ENCODE measurements at regions not wholly inside any gene's neighbourhood (a gene's known extent, or its start where the extent isn't known, plus 50 kb on each side); places are given as distances from the start of the nearest gene placed in this dataset.

- no peak overlapping the region for H3K4me2 ChIP-seq
- 1% methylated on average over 2 of the region's 2 CpGs for WGBS (ENCODE audit: missing lambda C conversion rate)
- ChIA-PET CTCF (no interaction called here), POLR2A (no interaction called here)
- H3K9me3 ChIP-seq = peaks cover 7% of the 10 kb centered on the region; the same call in 1 of the 3 replicates
- no peak for DNase-seq (ENCODE audit: low read depth in 1 of 2, low spot score in 1 of 2)
- no peak for FAIRE-seq
- TF ChIP-seq SREBF2 (IDR thresholded peaks at IDR 0.05) = no peak
- TF ChIP-seq, protein P1, sequence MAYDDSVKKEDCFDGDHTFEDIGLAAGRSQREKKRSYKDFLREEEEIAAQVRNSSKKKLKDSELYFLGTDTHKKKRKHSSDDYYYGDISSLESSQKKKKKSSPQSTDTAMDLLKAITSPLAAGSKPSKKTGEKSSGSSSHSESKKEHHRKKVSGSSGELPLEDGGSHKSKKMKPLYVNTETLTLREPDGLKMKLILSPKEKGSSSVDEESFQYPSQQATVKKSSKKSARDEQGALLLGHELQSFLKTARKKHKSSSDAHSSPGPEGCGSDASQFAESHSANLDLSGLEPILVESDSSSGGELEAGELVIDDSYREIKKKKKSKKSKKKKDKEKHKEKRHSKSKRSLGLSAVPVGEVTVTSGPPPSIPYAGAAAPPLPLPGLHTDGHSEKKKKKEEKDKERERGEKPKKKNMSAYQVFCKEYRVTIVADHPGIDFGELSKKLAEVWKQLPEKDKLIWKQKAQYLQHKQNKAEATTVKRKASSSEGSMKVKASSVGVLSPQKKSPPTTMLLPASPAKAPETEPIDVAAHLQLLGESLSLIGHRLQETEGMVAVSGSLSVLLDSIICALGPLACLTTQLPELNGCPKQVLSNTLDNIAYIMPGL (CRISPR knock-in tag; IDR thresholded peaks at IDR 0.05; ENCODE audit: borderline replicate concordance) = no peak
- TF ChIP-seq ZNF302 (CRISPR knock-in tag; IDR thresholded peaks at IDR 0.05) = no peak
- no peak for TF ChIP-seq RFX5 (IDR thresholded peaks at IDR 0.05)
- TF ChIP-seq MAZ (IDR thresholded peaks at IDR 0.05; ENCODE audit: borderline replicate concordance, low read depth, low read length) = no peak
- no peak for TF ChIP-seq CHD4 (IDR thresholded peaks at IDR 0.05; ENCODE audit: borderline replicate concordance)
- no peak for TF ChIP-seq KDM1A (IDR thresholded peaks at IDR 0.05; ENCODE audit: low read depth)
- TF ChIP-seq, protein P2, sequence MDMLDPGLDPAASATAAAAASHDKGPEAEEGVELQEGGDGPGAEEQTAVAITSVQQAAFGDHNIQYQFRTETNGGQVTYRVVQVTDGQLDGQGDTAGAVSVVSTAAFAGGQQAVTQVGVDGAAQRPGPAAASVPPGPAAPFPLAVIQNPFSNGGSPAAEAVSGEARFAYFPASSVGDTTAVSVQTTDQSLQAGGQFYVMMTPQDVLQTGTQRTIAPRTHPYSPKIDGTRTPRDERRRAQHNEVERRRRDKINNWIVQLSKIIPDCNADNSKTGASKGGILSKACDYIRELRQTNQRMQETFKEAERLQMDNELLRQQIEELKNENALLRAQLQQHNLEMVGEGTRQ (IDR thresholded peaks at IDR 0.05) = no peak
- TF ChIP-seq NR3C1 (IDR thresholded peaks at IDR 0.05) = no peak
- no peak for TF ChIP-seq EP300 (IDR thresholded peaks at IDR 0.05)
- TF ChIP-seq ZC3H11A (IDR thresholded peaks at IDR 0.05) = no peak
- H3K4me1 ChIP-seq = no peaks in the 10 kb centered on the region
- no peak overlapping the region for H3K4me3 ChIP-seq
- no peak overlapping the region for H3K27ac ChIP-seq
- no peak for ATAC-seq
These were observed 1191.0 kb upstream of the LRRTM1 start for GRCh38 chr2:81495556-81495955.

DNA sequence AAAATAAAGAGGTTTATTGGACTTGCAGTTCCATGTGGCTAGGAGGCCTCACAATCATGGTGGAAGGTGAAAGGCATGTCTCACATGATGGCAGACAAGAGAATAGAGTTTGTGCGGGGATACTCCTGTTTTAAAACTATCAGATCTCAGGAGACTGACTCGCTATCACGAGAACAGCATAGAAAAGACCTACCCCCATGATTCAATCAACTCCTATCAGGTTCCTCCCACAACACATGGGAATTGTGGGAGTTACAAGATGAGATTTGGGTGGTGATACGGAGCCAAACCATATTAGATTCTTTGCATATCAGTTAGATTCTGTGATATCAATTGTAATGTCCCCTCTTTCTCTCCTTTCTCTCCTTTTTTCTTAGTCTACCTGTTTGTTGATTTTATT is 1178.7 kb upstream of the LRRTM1 start:
- Histone ChIP-seq H3K9me3 (peaks cover 12% of the 10 kb centered on the region; the same call in 1 of the 3 replicates), H3K4me3 (no peak overlapping the region), H3K4me2 (no peak overlapping the region), H3K27ac (no peak overlapping the region), H3K4me1 (no peaks in the 10 kb centered on the region)
- CTCF ChIA-PET = no interaction called here
- DNase-seq (ENCODE audit: low read depth in 1 of 2, low spot score in 1 of 2) (no peak), FAIRE-seq (no peak), ATAC-seq (no peak)
- under 1% methylated on average over 4 of the region's 4 CpGs for WGBS (ENCODE audit: missing lambda C conversion rate)
- POLR2A ChIA-PET = no interaction called here
- TF ChIP-seq BHLHE40 (IDR thresholded peaks at IDR 0.05; ENCODE audit: low read depth, low read length) (no peak), ZC3H11A (IDR thresholded peaks at IDR 0.05) (no peak), MAX (IDR thresholded peaks at IDR 0.05) (no peak), EHF (CRISPR knock-in tag; IDR thresholded peaks at IDR 0.05) (no peak), FOSB (CRISPR knock-in tag; IDR thresholded peaks at IDR 0.05) (no peak), EHMT2 (IDR thresholded peaks at IDR 0.05; ENCODE audit: low read depth) (no peak), JUNB (IDR thresholded peaks at IDR 0.05) (no peak), REST (IDR thresholded peaks at IDR 0.05) (no peak), RARB (CRISPR knock-in tag; IDR thresholded peaks at IDR 0.05) (no peak), HOXB13 (CRISPR knock-in tag; IDR thresholded peaks at IDR 0.05; ENCODE audit: low read depth) (no peak), MAFK (IDR thresholded peaks at IDR 0.05; ENCODE audit: partially characterized antibody) (no peak)
